Right cardiac atrium (tissue), 5 donors: ENCODE measurements at regions not wholly inside any gene's neighbourhood (a gene's known extent, or its start where the extent isn't known, plus 50 kb on each side); places are given as distances from the start of the nearest gene placed in this dataset.

Experiments
- ATAC-seq, 2 donors: fragments of 200-7000 bp; cut with Tn5 transposase; one replicate each; pipeline versions ENCODE4 v1.8.0 to v1.9.1; 2020; ENCODE audit warnings: moderate library complexity in 2 of 2, mild to moderate bottlenecking in 1 of 2
- DNase-seq, 3 donors: peaks; one replicate each; pipeline ENCODE4 v3.0.0-alpha.2; 2020
- H3K27ac ChIP-seq: one replicate; pipeline ENCODE4 v1.5.1; 2013; ENCODE audit warnings: mild to moderate bottlenecking, low read length, control low read depth, moderate library complexity
- H3K27me3 ChIP-seq: one replicate; pipeline ENCODE4 v1.6.1; 2013; ENCODE audit not compliant: control insufficient read depth, insufficient read depth
- H3K4me1 ChIP-seq: one replicate; pipeline ENCODE4 v1.6.1; 2013; ENCODE audit warnings: low read length; ENCODE audit not compliant: control insufficient read depth, insufficient read depth
- H3K4me3 ChIP-seq: one replicate; pipeline ENCODE4 v1.5.1; 2013; ENCODE audit warnings: low read length, control low read depth
- H3K9me3 ChIP-seq: one replicate; pipeline ENCODE4 v1.6.1; 2013; ENCODE audit warnings: low read length; ENCODE audit not compliant: control insufficient read depth
- WGBS: extraction: QIAGEN DNeasy Blood & Tissue Kit; methylation state at CpG from one replicate; pipeline ENCODE4 v1.1.7; 2013; 5-methylcytosine and 5-hydroxymethylcytosine counted together
- intact Hi-C, 4 donors: fragments of 100-400 bp; cut with DNase I; formaldehyde crosslinking; loops; one replicate each; pipeline versions ENCODE4 v1.11.0 to v1.14.0; 2022 to 2023
- donor health status: healthy with polysubstance abuse.
- donor health status: DM: no; HTN: yes; CAD: no.
- donor health status: DM: no; HTN: no; CAD: no.
- donor health status: DM: no; HTN: yes; CAD: no; lungs with severe emphysema.
- donor health status: DM: yes; HTN: yes; CAD: no.

GRCh38 chr5:28780083-28780692 lies 1741.8 kb upstream of the CDH9 start:
- no peak for DNase-seq
- Histone ChIP-seq H3K27ac (no peak overlapping the region), H3K27me3 (no peaks in the 10 kb centered on the region), H3K4me3 (no peak overlapping the region), H3K9me3 (peaks cover 4% of the 10 kb centered on the region), H3K4me1 (no peaks in the 10 kb centered on the region)
- intact Hi-C loops, result no loop called here
- 93% methylated on average over 1 of the region's 1 CpG for WGBS
- ATAC-seq, result no peak

GRCh38 chr5:28779161-28779754 lies 1740.9 kb upstream of the CDH9 start:
- peaks cover 4% of the 10 kb centered on the region for H3K9me3 ChIP-seq
- no peaks in the 10 kb centered on the region for H3K4me1 ChIP-seq
- no peak for ATAC-seq
- no peak overlapping the region for H3K4me3 ChIP-seq
- no peak for DNase-seq
- intact Hi-C loops, result no loop called here
- no peak overlapping the region for H3K27ac ChIP-seq
- H3K27me3 ChIP-seq, result no peaks in the 10 kb centered on the region

- 82% methylated on average over 4 of the region's 4 CpGs for WGBS
- H3K4me1 ChIP-seq, result no peaks in the 10 kb centered on the region
- no peaks in the 10 kb centered on the region for H3K27me3 ChIP-seq
- no peak for DNase-seq
- H3K4me3 ChIP-seq, result no peak overlapping the region
- H3K9me3 ChIP-seq, result no peaks in the 10 kb centered on the region
- intact Hi-C loops, result no loop called here
- no peak overlapping the region for H3K27ac ChIP-seq
- no peak for ATAC-seq
Observed at GRCh38 chr5:28770307-28770706, 1731.9 kb upstream of the CDH9 start.

GRCh38 chr5:28766565-28767158 lies 1728.3 kb upstream of the CDH9 start:
- H3K27ac ChIP-seq, result no peak overlapping the region
- H3K27me3 ChIP-seq, result no peaks in the 10 kb centered on the region
- intact Hi-C loops, result no loop called here
- H3K4me1 ChIP-seq, result no peaks in the 10 kb centered on the region
- no peaks in the 10 kb centered on the region for H3K9me3 ChIP-seq
- 13% methylated on average over 2 of the region's 2 CpGs for WGBS
- no peak overlapping the region for H3K4me3 ChIP-seq
- DNase-seq (no peak), ATAC-seq (no peak)

GRCh38 chr5:28751396-28751795 lies 1713.0 kb upstream of the CDH9 start:
- intact Hi-C loops, result no loop called here
- Histone ChIP-seq H3K4me1 (no peaks in the 10 kb centered on the region), H3K4me3 (no peak overlapping the region), H3K27me3 (no peaks in the 10 kb centered on the region), H3K9me3 (peaks cover 5% of the 10 kb centered on the region), H3K27ac (no peak overlapping the region)
- WGBS, result 36% methylated on average over 4 of the region's 4 CpGs
- no peak for DNase-seq
- no peak for ATAC-seq

- Histone ChIP-seq H3K9me3 (peaks cover 5% of the 10 kb centered on the region), H3K4me3 (no peak overlapping the region), H3K4me1 (no peaks in the 10 kb centered on the region), H3K27me3 (no peaks in the 10 kb centered on the region), H3K27ac (no peak overlapping the region)
- intact Hi-C loops, result no loop called here
- ATAC-seq (no peak), DNase-seq (no peak)
Observed at GRCh38 chr5:28750251-28750650, 1711.9 kb upstream of the CDH9 start.

- no peaks in the 10 kb centered on the region for H3K27me3 ChIP-seq
- intact Hi-C loops, result no loop called here
- ATAC-seq (no peak), DNase-seq (no peak)
- H3K27ac ChIP-seq, result no peak overlapping the region
- no peak overlapping the region for H3K4me3 ChIP-seq
- WGBS, result 56% methylated on average over 7 of the region's 7 CpGs
- peaks cover 5% of the 10 kb centered on the region for H3K9me3 ChIP-seq
- H3K4me1 ChIP-seq, result no peaks in the 10 kb centered on the region
Observed at GRCh38 chr5:28748446-28748845, 1710.1 kb upstream of the CDH9 start.

- intact Hi-C loops, result no loop called here
- Histone ChIP-seq H3K4me3 (no peak overlapping the region), H3K27me3 (no peaks in the 10 kb centered on the region), H3K9me3 (peaks cover 7% of the 10 kb centered on the region), H3K4me1 (no peaks in the 10 kb centered on the region), H3K27ac (no peak overlapping the region)
- ATAC-seq, result no peak
- DNase-seq, result no peak
Observed at GRCh38 chr5:28743716-28744110, 1705.3 kb upstream of the CDH9 start.

- peaks cover 2% of the 10 kb centered on the region for H3K9me3 ChIP-seq
- 43% methylated on average over 1 of the region's 1 CpG for WGBS
- DNase-seq (no peak), ATAC-seq (no peak)
- H3K4me1 ChIP-seq, result no peaks in the 10 kb centered on the region
- H3K27me3 ChIP-seq, result no peaks in the 10 kb centered on the region
- intact Hi-C loops, result no loop called here
- no peak overlapping the region for H3K27ac ChIP-seq
- H3K4me3 ChIP-seq, result no peak overlapping the region
Observed at GRCh38 chr5:28743025-28743715, 1704.8 kb upstream of the CDH9 start.

- DNase-seq (no peak), ATAC-seq (no peak)
- intact Hi-C loops, result no loop called here
- H3K4me3 ChIP-seq, result no peak overlapping the region
- H3K4me1 ChIP-seq, result no peaks in the 10 kb centered on the region
- H3K27me3 ChIP-seq, result no peaks in the 10 kb centered on the region
- 85% methylated on average over 2 of the region's 2 CpGs for WGBS
- H3K27ac ChIP-seq, result no peak overlapping the region
- H3K9me3 ChIP-seq, result peaks cover 2% of the 10 kb centered on the region
Observed at GRCh38 chr5:28737682-28738081, 1699.3 kb upstream of the CDH9 start.

GRCh38 chr5:28737222-28737621 lies 1698.8 kb upstream of the CDH9 start:
- H3K4me1 ChIP-seq, result no peaks in the 10 kb centered on the region
- intact Hi-C loops, result no loop called here
- ATAC-seq (no peak), DNase-seq (no peak)
- H3K27ac ChIP-seq, result no peak overlapping the region
- H3K9me3 ChIP-seq, result peaks cover 2% of the 10 kb centered on the region
- no peaks in the 10 kb centered on the region for H3K27me3 ChIP-seq
- no peak overlapping the region for H3K4me3 ChIP-seq
